ENCODE measurements at regions not wholly inside any gene's neighbourhood (a gene's known extent, or its start where the extent isn't known, plus 50 kb on each side); places are given as distances from the start of the nearest gene placed in this dataset.

- Histone ChIP-seq H3K4me1 (peaks cover 0 to 7% (median 1%) of the 10 kb centered on the region in 4 donors), H3K27me3 (peaks cover 0 to 6% (median 0%) of the 10 kb centered on the region in 3 donors), H3K4me3 (no peak overlapping the region), H3K9me3 (no peaks in the 10 kb centered on the region), H3K27ac (no peak overlapping the region), H3K36me3 (no peaks in the 10 kb centered on the region)
- DNase-seq = no peak
- TF ChIP-seq POLR2AphosphoS5 (IDR thresholded peaks at IDR 0.05) = no peak
- no peak for TF ChIP-seq POLR2A (IDR thresholded peaks at IDR 0.05)
- TF ChIP-seq CTCF (IDR thresholded peaks at IDR 0.05) = no peak
- no peak for TF ChIP-seq EP300 (IDR thresholded peaks at IDR 0.05)
- 75 to 85% (median 85%) methylated on average over 4 of the region's 4 CpGs for WGBS, 5 donors
- intact Hi-C loops (cut with DNase I; ENCODE audit: low total_unique reads) = no loop called here
These were observed 50.0 kb upstream of the SLC22A23 start for GRCh38 chr6:3506751-3507383.
